22Rv1 (cell line): ENCODE measurements at regions not wholly inside any gene's neighbourhood (a gene's known extent, or its start where the extent isn't known, plus 50 kb on each side); places are given as distances from the start of the nearest gene placed in this dataset.

Experiments
- CTCF ChIP-seq: fragments of 450-650 bp; IDR thresholded peaks from 2 replicates; pipeline ENCODE4 v1.5.1; 2017; ENCODE audit warnings: mild to moderate bottlenecking
- ZFX ChIP-seq: fragments of 450-650 bp; IDR thresholded peaks from 2 replicates; pipeline ENCODE4 v1.6.1; 2017; ENCODE audit warnings: antibody characterized with exemption, borderline replicate concordance

GRCh38 chr15:39513936-39514335 lies 66.9 kb upstream of the THBS1 start:
- no peak for TF ChIP-seq CTCF
- no peak for TF ChIP-seq ZFX
